HUES48 (cell line): ENCODE measurements at regions not wholly inside any gene's neighbourhood (a gene's known extent, or its start where the extent isn't known, plus 50 kb on each side); places are given as distances from the start of the nearest gene placed in this dataset.
"Not testable (repeated sequence)": the region's sequence is repeated elsewhere in the genome, so short reads cannot be mapped to it uniquely, and the experiment has no call there.

Experiments used
- H3K27ac ChIP-seq: one replicate; pipeline ENCODE4 v1.7.0; 2013; ENCODE audit warnings: low read depth, low read length, inconsistent platforms
- H3K27me3 ChIP-seq: 2 replicates; pipeline ENCODE4 v1.6.1; 2013; ENCODE audit warnings: mild to moderate bottlenecking, low read length; ENCODE audit not compliant: control insufficient read depth, insufficient read depth
- H3K36me3 ChIP-seq: 2 replicates; pipeline ENCODE4 v1.6.1; 2013; ENCODE audit warnings: low read length; ENCODE audit not compliant: control insufficient read depth, insufficient read depth
- H3K4me1 ChIP-seq: 2 replicates; pipeline ENCODE4 v1.6.1; 2013; ENCODE audit warnings: mild to moderate bottlenecking, low read length; ENCODE audit not compliant: control insufficient read depth, insufficient read depth
- H3K4me3 ChIP-seq: 2 replicates; pipeline ENCODE4 v1.5.1; 2013; ENCODE audit warnings: mild to moderate bottlenecking, low read depth, low read length
- H3K9ac ChIP-seq: 2 replicates; pipeline ENCODE4 v1.6.1; 2013; ENCODE audit warnings: mild to moderate bottlenecking, low read depth, low read length, moderate library complexity
- H3K9me3 ChIP-seq: 2 replicates; pipeline ENCODE4 v1.6.1; 2013; ENCODE audit warnings: low read length; ENCODE audit not compliant: control insufficient read depth, insufficient read depth

- no peak overlapping the region for H3K4me3 ChIP-seq
- H3K27ac ChIP-seq: no peak overlapping the region
- H3K36me3 ChIP-seq: no peaks in the 10 kb centered on the region
- H3K9ac ChIP-seq: no peak overlapping the region
- no peaks in the 10 kb centered on the region for H3K27me3 ChIP-seq
- H3K4me1 ChIP-seq: no peaks in the 10 kb centered on the region
- peaks cover 75% of the 10 kb centered on the region for H3K9me3 ChIP-seq
Observed at GRCh38 chr5:150960791-150961396, 56.1 kb upstream of the ZNF300 start.

DNA sequence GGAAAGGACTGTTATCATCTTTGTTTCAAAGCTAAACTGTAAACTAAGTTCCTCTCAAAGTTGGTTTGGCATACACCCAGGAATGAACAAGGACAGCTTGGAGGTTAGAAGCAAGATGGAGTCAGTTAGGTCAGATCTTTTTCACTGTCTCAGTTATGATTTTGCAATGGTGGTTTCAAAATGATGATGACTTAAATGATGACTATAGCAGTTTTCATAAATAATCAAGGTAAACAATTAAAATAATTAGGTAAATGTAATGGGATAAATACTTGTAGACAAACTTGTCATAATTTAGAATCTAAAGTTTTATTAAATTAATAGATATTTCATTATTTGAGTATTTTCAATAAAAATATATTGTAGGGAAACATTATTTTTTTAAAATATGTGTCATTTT lies 55.5 kb upstream of the ZNF300 start:
- H3K36me3 ChIP-seq, H3K4me3 ChIP-seq, H3K27me3 ChIP-seq, H3K4me1 ChIP-seq, H3K9ac ChIP-seq, H3K27ac ChIP-seq: not testable (repeated sequence)
- peaks cover 81% of the 10 kb centered on the region for H3K9me3 ChIP-seq
